Psoas muscle (tissue), 7 donors: ENCODE measurements at regions not wholly inside any gene's neighbourhood (a gene's known extent, or its start where the extent isn't known, plus 50 kb on each side); places are given as distances from the start of the nearest gene placed in this dataset.

Experiments
- ATAC-seq, 4 donors: fragments of 200-7000 bp; cut with Tn5 transposase; one replicate each; pipeline ENCODE4 v1.9.1; 2020; ENCODE audit warnings: moderate library complexity in 3 of 4, mild to moderate bottlenecking in 2 of 4
- DNase-seq, 2 donors: peaks; one replicate each; pipeline ENCODE4 v3.0.0-alpha.2; 2020
- H3K27ac ChIP-seq: fragments of 200-600 bp; one replicate; pipeline ENCODE4 v1.8.0; 2022
- H3K27me3 ChIP-seq, 3 donors: fragments of 200-600 bp in 1 of 3; one replicate each; pipeline versions ENCODE4 v1.6.1 to v1.8.0; 2013 to 2022; ENCODE audit warnings: low read length in 2 of 3, mild to moderate bottlenecking in 2 of 3, moderate library complexity in 1 of 3; ENCODE audit not compliant: insufficient read depth in 3 of 3
- H3K36me3 ChIP-seq, 2 donors: fragments of 200-600 bp in 1 of 2; one replicate each; pipeline versions ENCODE4 v1.6.1 to v1.8.0; 2013 to 2022; ENCODE audit warnings: low read depth in 1 of 2, mild to moderate bottlenecking in 1 of 2, moderate library complexity in 1 of 2; ENCODE audit not compliant: insufficient read depth in 1 of 2
- H3K4me1 ChIP-seq: fragments of 200-600 bp; one replicate; pipeline ENCODE4 v1.8.0; 2022
- H3K4me3 ChIP-seq: fragments of 200-600 bp; one replicate; pipeline ENCODE4 v1.8.0; 2022; ENCODE audit warnings: mild to moderate bottlenecking
- H3K9me3 ChIP-seq: fragments of 200-600 bp; one replicate; pipeline ENCODE4 v1.8.0; 2022
- WGBS, 3 donors: extraction: QIAGEN DNeasy Blood & Tissue Kit; methylation state at CpG; one replicate each; pipeline versions ENCODE4 v1.1.6 to v1.1.7; 2013; 5-methylcytosine and 5-hydroxymethylcytosine counted together
- intact Hi-C, 2 donors: fragments of 100-400 bp; cut with DNase I; formaldehyde crosslinking; loops; one replicate each; pipeline versions ENCODE4 v1.11.0 to v1.14.2; 2022
- TF ChIP-seq, protein P1 (sequence below): fragments of 200-600 bp; IDR thresholded peaks from one replicate; pipeline ENCODE4 v1.8.0; 2022; ENCODE audit warnings: antibody characterized with exemption
- donor health status: healthy with polysubstance abuse.
- donor health status: DM: no; HTN: no; CAD: no; lungs with moderate emphysema.
- donor health status: Bipolar disorder and iron deficiency.
- donor health status: healthy.
- donor health status: DM: yes; HTN: yes; CAD: no.
- donor health status: DM: no; HTN: no; CAD: no.
- donor health status: DM: yes; HTN: yes; CAD: no.

DNA sequence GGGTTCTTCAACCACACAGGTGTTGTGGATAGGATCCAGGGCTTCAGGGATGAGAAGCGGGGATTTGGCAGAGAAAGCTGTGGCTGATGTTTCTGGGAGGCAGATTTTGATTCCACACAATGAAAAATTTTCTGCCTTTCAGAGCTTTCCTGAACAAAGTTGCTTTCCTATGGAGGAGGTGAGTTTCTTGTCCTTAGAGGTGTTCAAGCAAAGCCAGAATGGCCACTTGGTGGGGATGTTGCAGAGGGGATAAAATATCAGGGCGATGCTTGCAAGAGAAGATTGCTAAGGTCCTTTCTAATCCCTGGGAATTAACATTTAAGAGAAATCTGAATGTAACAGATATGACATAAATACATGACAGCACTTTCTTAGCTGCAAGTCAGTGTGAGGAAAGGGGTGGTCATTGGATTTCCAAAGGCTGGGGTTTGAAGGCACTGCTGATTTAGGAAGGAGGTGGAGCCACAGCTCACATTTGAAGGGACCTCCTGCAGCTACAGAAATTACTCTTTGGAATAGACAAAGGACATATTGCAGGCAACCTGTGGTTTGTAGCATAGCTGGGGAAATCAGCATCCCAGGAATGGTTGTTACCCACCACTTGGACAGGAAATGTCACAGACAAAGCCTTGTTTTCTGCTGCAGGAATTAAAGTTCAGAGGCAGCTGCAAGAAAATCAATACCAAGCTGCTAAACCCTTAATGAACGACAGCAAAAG lies 271.1 kb upstream of the CHD6 start:
- no peak for ATAC-seq

DNA sequence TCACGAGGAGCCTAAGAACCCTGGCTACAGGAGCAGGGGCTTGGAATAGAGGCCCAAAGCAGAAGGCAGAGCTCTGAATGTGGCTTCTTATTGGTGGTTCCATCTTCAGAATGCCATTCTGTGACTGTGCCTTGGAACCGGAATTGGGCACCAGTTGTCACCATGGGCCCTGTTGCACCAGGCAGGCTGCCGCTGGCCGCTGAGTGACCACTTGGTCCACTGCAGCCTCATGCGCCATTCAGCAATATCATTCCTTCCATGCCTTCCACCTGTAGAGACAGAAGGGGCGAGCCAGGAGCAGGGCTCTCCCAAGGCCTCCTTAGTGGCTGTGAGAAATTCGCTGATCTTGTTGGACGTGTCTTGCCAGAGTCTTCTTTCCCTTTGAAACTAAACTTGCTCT lies 270.3 kb upstream of the CHD6 start:
- H3K4me3 ChIP-seq = no peak overlapping the region
- H3K27ac ChIP-seq = no peak overlapping the region
- no peak for DNase-seq
- H3K4me1 ChIP-seq = no peaks in the 10 kb centered on the region
- intact Hi-C loops = no loop called here
- TF ChIP-seq, protein P1, sequence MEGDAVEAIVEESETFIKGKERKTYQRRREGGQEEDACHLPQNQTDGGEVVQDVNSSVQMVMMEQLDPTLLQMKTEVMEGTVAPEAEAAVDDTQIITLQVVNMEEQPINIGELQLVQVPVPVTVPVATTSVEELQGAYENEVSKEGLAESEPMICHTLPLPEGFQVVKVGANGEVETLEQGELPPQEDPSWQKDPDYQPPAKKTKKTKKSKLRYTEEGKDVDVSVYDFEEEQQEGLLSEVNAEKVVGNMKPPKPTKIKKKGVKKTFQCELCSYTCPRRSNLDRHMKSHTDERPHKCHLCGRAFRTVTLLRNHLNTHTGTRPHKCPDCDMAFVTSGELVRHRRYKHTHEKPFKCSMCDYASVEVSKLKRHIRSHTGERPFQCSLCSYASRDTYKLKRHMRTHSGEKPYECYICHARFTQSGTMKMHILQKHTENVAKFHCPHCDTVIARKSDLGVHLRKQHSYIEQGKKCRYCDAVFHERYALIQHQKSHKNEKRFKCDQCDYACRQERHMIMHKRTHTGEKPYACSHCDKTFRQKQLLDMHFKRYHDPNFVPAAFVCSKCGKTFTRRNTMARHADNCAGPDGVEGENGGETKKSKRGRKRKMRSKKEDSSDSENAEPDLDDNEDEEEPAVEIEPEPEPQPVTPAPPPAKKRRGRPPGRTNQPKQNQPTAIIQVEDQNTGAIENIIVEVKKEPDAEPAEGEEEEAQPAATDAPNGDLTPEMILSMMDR = no peak
- peaks cover 0 to 4% (median 0%) of the 10 kb centered on the region in 3 donors for H3K27me3 ChIP-seq
- 81 to 88% (median 87%) methylated on average over 8 of the region's 8 CpGs for WGBS, 3 donors
- no peaks in the 10 kb centered on the region for H3K36me3 ChIP-seq
- no peak for ATAC-seq
- no peaks in the 10 kb centered on the region for H3K9me3 ChIP-seq

More for the DNA sequence above, 271.1 kb upstream of the CHD6 start:
- Histone ChIP-seq H3K9me3 (no peaks in the 10 kb centered on the region), H3K36me3 (no peaks in the 10 kb centered on the region), H3K27ac (no peak overlapping the region), H3K4me1 (no peaks in the 10 kb centered on the region), H3K4me3 (no peak overlapping the region), H3K27me3 (no peaks in the 10 kb centered on the region)
- no peak for DNase-seq
- TF ChIP-seq, protein P1 = no peak
- intact Hi-C loops = no loop called here
- WGBS, 3 donors = 40 to 55% (median 44%) methylated on average over 3 of the region's 3 CpGs

DNA sequence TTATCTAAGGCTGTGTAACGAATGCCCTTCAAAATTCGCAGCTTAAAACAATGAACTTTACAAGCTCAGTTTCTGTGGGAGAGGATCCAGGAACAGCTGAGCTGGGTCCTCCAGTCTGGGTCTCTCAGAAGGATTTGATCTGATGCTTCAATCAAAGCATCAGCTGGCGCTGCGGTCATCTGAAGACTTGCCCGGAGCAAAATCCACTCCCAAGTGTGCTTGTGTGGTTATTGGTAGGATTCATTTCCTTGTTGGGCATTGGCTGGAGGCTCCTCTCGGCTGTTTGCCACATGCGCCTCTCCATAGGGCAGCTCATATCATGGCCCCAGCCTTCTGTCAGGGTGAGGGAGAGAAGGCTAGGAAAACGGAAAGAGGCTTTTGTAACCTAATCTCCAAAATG lies 269.3 kb upstream of the CHD6 start:
- Histone ChIP-seq H3K27ac (no peak overlapping the region), H3K4me3 (no peak overlapping the region), H3K36me3 (no peaks in the 10 kb centered on the region), H3K27me3 (peaks cover 0 to 4% (median 0%) of the 10 kb centered on the region in 3 donors), H3K4me1 (no peaks in the 10 kb centered on the region), H3K9me3 (no peaks in the 10 kb centered on the region)
- DNase-seq (no peak), ATAC-seq (no peak)
- TF ChIP-seq, protein P1 = no peak
- intact Hi-C loops = no loop called here
- WGBS, 3 donors = 62 to 79% (median 69%) methylated on average over 8 of the region's 8 CpGs

DNA sequence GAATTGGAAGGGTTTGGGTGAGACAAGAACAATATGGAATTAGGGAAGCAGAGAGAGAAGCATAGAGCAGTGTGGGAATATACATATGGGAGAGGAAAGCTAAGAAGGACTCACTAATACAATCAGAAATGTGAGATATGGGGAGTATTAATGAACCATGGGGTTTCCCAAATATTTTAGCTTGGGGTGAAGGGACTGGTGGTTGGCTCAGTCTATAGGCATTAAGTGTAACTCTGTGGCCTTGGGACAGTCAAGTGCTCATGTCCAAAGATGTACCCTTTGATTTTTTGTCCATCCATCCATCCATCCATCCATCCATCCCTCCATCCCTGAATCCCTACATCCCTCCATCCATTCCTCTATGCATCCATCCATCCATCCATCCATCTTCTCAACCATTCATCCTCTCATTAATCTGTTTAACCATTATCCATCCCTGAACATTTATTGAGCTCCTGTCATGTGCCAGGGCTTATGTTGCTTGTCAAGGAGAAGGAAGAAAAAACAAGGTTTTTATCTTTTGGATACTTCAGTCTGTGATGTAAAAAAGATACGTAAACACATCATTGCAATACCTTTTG lies 263.4 kb upstream of the CHD6 start:
- no peak for ATAC-seq
- Histone ChIP-seq H3K4me1 (no peaks in the 10 kb centered on the region), H3K9me3 (no peaks in the 10 kb centered on the region), H3K4me3 (no peak overlapping the region), H3K27ac (no peak overlapping the region), H3K36me3 (no peaks in the 10 kb centered on the region), H3K27me3 (peaks cover 1 to 4% (median 4%) of the 10 kb centered on the region in 3 donors)
- intact Hi-C loops = no loop called here
- WGBS, 3 donors = 89 to 93% (median 90%) methylated on average over 1 of the region's 1 CpG
- no peak for DNase-seq
- TF ChIP-seq, protein P1 = no peak
